ENCODE measurements at regions not wholly inside any gene's neighbourhood (a gene's known extent, or its start where the extent isn't known, plus 50 kb on each side); places are given as distances from the start of the nearest gene placed in this dataset.

- Histone ChIP-seq H3K9me3 (replicated peaks) (peaks cover 3% of the 10 kb centered on the region), H3K4me1 (peaks cover 61% of the 10 kb centered on the region), H3K4me3 (no peak overlapping the region), H3K36me3 (no peaks in the 10 kb centered on the region), H3K27me3 (ENCODE audit: low read depth) (no peaks in the 10 kb centered on the region), H3K27ac (replicated peaks) (peak overlapping the region; percentile 85)
- no peak for DNase-seq
- no peak for TF ChIP-seq CTCF (IDR thresholded peaks at IDR 0.05; ENCODE audit: borderline replicate concordance)
- intact Hi-C loops (cut with micrococcal nuclease) = loop anchor here (10.0 kb wide), 1 partner anchor 85 kb away; no protein-coding TSS in a partner anchor
Measured at GRCh38 chr17:77419547-77420094, 278.9 kb downstream of the SEC14L1 start.

- H3K27ac ChIP-seq (replicated peaks) = peak overlapping the region; percentile 85
- peaks cover 67% of the 10 kb centered on the region for H3K4me1 ChIP-seq
- no peak for TF ChIP-seq CTCF (IDR thresholded peaks at IDR 0.05; ENCODE audit: borderline replicate concordance)
- H3K4me3 ChIP-seq = peak overlapping the region; percentile 34
- peaks cover 3% of the 10 kb centered on the region for H3K9me3 ChIP-seq (replicated peaks)
- intact Hi-C loops (cut with micrococcal nuclease) = loop anchor here (10.0 kb wide), 1 partner anchor 85 kb away; no protein-coding TSS in a partner anchor
- no peaks in the 10 kb centered on the region for H3K36me3 ChIP-seq
- DNase-seq = no peak
- H3K27me3 ChIP-seq (ENCODE audit: low read depth) = no peaks in the 10 kb centered on the region
Measured at GRCh38 chr17:77420095-77420803, 279.5 kb downstream of the SEC14L1 start.

GRCh38 chr17:77420804-77421629 lies 280.2 kb downstream of the SEC14L1 start:
- H3K27ac ChIP-seq (replicated peaks) = peak overlapping the region; percentile 85
- H3K36me3 ChIP-seq = no peaks in the 10 kb centered on the region
- H3K9me3 ChIP-seq (replicated peaks) = peaks cover 3% of the 10 kb centered on the region
- intact Hi-C loops (cut with micrococcal nuclease) = loop anchor here (10.0 kb wide), 1 partner anchor 86 kb away; no protein-coding TSS in a partner anchor
- peak overlapping the region; percentile 34 for H3K4me3 ChIP-seq
- H3K4me1 ChIP-seq = peaks cover 75% of the 10 kb centered on the region
- no peak for TF ChIP-seq CTCF (IDR thresholded peaks at IDR 0.05; ENCODE audit: borderline replicate concordance)
- no peak for DNase-seq
- H3K27me3 ChIP-seq (ENCODE audit: low read depth) = no peaks in the 10 kb centered on the region

- TF ChIP-seq CTCF (IDR thresholded peaks at IDR 0.05; ENCODE audit: borderline replicate concordance) = no peak
- Histone ChIP-seq H3K4me3 (peak overlapping the region; percentile 34), H3K36me3 (no peaks in the 10 kb centered on the region), H3K27me3 (ENCODE audit: low read depth) (no peaks in the 10 kb centered on the region), H3K9me3 (replicated peaks) (peaks cover 3% of the 10 kb centered on the region), H3K4me1 (peaks cover 81% of the 10 kb centered on the region), H3K27ac (replicated peaks) (peak overlapping the region; percentile 85)
- DNase-seq = no peak
- intact Hi-C loops (cut with micrococcal nuclease) = loop anchor here (10.0 kb wide), 1 partner anchor 87 kb away; no protein-coding TSS in a partner anchor
Measured at GRCh38 chr17:77421630-77421972, 280.8 kb downstream of the SEC14L1 start.

GRCh38 chr17:77422104-77422747 lies 281.5 kb downstream of the SEC14L1 start:
- H3K27me3 ChIP-seq (ENCODE audit: low read depth) = no peaks in the 10 kb centered on the region
- H3K4me3 ChIP-seq = no peak overlapping the region
- H3K4me1 ChIP-seq = peaks cover 87% of the 10 kb centered on the region
- no peak for TF ChIP-seq CTCF (IDR thresholded peaks at IDR 0.05; ENCODE audit: borderline replicate concordance)
- intact Hi-C loops (cut with micrococcal nuclease) = loop anchor here (10.0 kb wide), 1 partner anchor 87 kb away; no protein-coding TSS in a partner anchor
- no peaks in the 10 kb centered on the region for H3K36me3 ChIP-seq
- peaks cover 3% of the 10 kb centered on the region for H3K9me3 ChIP-seq (replicated peaks)
- peak overlapping the region; percentile 85 for H3K27ac ChIP-seq (replicated peaks)
- no peak for DNase-seq

Data from left ventricle myocardium inferior (tissue), 1 donor.